Hematopoietic multipotent progenitor cell treated with erythropoietin and hydrocortisone succinate and interleukin-3 and kit ligand, for 8 days (in vitro differentiated cells): ENCODE measurements at regions not wholly inside any gene's neighbourhood (a gene's known extent, or its start where the extent isn't known, plus 50 kb on each side); places are given as distances from the start of the nearest gene placed in this dataset.

ENCODE experiments used
- DNase-seq: peaks from one replicate; pipeline ENCODE4 v3.0.0-alpha.2; 2015

DNA sequence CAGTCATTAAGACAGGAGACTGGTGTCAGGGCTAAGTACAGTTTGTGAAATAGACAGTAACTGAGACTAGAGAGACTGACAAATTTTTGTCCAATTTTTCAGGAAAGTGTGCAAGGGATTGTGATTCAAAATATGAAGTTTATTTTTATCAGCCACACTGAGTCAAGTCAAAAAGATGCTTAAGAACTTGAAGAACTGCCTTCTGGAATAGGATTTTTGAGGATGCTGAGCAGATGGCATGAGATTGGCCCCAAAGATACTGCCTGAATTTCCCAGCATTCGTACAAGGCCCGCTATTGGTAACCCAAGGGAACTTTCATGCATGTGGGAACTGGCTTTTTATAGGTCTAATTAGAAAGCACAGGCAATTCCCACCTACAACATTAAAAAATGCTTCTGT lies 610.0 kb downstream of the LMO4 start:
- DNase-seq, result no peak

- DNase-seq, result no peak
Observed at GRCh38 chr1:87939444-87939843, 610.8 kb downstream of the LMO4 start.

DNA sequence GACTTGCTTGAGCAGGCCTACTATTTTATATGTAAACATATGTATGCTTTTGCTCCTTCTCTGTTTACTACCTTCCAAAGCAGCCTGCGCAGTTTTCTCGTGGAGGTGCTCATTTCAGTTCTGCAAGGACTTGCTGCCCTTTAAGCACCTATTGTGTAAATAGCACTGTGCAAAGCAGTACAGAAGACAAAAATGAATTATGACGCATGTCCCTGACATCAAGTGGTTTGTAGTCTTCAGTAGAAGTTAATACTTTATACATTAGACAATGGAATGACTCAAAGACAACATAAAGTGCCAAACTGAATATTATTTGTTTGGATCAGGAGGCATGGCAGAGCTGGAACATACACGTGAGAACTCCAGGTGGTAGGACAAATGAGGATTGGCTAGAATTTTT lies 611.7 kb downstream of the LMO4 start:
- DNase-seq, result no peak

DNA sequence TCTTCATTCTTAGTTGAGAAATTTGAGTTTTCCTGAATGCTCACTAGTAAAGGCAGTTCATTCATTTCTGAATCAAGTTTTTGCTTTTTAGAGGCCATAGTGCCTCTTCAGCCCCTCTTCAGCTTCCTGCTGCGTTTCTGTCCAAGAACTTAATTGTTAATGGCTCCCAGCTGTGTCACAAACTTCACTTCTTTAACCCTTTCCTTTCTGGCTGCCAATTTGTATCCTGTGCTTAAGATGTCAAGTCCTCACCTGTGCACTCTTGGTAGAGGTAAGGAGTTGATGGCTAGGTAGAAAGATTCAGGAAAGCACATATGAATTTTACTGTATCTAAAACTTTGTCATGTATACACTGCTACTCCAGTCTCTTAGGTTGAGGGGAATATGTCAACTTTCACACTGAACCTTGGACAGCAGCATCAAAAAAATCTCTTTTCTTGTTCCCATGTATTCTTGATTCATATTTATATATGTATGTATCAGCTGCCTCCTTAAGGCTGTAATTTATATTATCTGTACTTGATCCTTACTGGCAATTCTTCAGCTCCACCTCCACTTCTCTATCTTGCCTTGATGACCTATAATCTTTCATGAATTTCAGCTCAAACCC lies 612.8 kb downstream of the LMO4 start:
- DNase-seq, result no peak

DNA sequence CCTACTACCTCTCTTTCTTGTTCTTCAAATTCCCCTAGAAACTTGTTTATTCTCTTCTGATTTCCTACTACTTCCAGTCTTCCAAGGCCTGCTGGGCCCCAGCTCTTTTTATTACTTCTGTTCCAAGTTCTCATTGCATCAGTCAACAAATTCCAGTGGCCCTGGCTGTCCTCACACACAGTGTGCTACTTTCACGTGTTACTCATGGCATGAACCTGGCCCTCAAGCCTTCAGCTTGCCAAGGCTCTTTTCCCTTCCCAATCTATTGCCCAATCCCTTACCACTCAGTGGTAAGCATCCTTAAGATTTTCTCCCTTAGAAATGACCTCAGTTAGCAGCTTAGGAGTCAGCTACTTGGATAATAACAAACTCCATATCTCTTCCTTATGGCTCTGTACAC lies 613.5 kb downstream of the LMO4 start:
- no peak for DNase-seq

DNA sequence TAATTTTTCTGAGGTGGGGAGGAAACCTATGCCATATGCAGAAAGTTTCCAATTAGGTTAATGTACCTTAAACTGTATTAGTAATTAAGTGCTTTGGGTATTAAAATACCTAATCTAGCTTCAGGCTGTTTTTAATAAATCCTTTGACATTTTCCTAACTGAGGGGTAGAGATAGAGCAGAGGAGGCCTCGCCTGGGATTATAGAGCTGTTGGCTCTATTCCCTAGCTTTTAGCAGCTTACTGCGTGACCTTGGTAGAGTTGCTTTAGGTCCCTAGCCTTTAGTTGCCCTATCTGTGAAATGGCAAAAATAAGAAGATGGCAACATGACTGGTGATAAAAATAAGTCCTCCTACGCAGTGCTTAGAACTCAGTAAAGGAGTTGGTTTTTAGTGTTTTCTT lies 621.0 kb downstream of the LMO4 start:
- no peak for DNase-seq

DNA sequence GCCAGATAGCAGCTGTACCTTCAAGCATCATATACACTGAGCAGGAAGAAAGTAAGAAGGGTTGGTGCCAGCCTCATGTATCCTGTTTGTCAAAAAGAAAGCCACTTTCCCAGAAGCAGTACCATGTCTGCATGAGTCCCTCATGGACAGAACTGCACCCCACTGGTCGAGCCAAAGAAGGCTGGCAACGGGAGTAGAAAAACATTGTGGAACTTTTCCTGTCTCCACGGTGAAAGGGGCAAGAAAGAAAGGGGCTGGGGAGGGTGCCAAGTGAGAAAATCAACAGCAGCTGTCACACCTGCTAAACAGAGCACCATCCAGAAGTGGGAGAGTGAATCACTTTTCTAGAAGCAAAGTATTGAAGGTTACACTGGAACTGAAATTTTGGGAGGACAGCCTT lies 621.7 kb downstream of the LMO4 start:
- no peak for DNase-seq

DNA sequence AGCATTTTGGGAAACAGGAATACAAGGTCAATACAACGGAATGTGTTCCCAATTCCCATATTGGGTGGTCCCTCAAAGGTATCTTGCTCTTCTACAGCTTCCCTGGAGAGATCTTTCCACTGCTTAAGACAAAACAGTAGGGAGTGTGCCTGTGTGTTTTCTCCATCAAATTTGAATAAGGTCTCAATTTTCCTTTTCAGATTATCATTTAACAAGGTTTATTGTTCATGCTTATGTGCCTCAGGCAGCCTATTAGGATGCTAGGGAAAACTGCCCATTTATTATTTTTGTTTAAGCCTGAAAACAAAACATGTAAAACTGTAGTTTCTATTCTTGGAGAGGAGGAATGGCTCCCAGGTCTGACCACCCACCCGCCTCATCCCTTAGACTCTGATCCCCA lies 622.7 kb downstream of the LMO4 start:
- DNase-seq, result no peak

GRCh38 chr1:87951852-87952251 lies 623.2 kb downstream of the LMO4 start:
- DNase-seq, result no peak

- no peak for DNase-seq
Observed at GRCh38 chr1:87953121-87953520, 624.4 kb downstream of the LMO4 start.

DNA sequence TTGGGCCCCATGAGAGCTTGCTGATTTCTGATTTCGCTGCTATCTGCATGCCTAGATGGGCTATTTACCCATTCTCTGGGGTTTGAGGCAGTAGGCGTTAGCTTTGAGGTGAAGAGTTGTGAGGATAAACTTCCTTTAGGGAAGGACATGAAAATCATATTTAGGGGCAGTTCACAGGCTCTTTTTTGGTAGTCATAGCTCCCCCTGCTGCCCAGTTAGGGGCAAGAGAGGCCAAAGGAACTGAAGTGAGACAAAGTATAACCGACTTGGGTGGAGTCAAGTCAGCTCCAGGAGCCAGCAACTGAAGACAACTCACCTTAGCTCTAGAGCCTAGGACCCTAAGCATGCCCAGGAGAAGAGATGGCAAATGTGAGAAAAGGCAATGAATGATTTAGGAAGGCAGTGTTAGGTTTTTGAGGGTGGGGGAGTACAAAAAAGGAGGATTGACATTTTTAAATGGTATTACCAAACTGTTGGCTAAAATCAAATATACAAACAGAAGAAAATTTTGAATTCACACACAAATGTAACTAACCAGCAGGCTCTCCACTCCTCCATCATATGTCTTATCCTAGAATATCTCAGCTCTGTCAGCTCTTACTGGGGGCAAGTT lies 625.2 kb downstream of the LMO4 start:
- peak; percentile 77 for DNase-seq

GRCh38 chr1:87955038-87955437 lies 626.4 kb downstream of the LMO4 start:
- DNase-seq, result no peak

GRCh38 chr1:87956072-87956471 lies 627.4 kb downstream of the LMO4 start:
- DNase-seq, result no peak

DNA sequence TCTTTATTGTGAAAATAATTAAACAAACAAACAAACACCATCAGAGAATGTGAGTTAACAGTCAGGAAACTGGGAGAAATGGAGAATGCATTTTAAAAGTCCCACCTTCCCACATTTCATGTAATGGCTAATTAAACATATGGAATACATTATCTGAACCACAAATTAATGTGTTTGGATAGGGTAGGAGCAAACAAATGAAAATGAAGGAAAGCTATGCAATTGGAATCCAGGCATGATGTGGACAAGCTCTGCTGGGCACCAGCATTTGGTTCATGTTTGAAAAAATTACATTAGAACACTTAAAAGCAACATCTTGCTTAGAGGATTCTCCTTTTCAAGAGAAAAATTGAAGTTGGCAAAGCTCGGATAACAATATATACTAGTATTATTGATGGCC lies 628.1 kb downstream of the LMO4 start:
- DNase-seq, result no peak

DNA sequence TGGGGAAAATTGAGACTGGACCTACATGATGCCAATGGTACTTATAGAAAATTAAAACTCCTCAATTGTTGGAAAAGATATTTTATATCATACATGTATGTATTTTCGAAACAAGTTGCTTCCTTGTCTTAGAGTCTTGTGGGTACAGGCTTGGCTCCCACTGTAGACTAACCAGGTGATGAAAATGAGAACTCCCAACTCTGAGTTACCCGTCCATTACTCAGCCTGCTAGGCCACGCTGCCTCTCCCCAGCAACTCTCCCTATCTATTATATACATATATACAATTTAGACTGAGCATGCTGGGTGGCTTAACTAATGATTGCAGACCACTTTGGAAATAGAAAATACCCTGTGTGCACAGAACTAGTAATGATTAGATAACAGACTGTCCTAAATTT lies 628.7 kb downstream of the LMO4 start:
- DNase-seq, result no peak

GRCh38 chr1:87958201-87958600 lies 629.5 kb downstream of the LMO4 start:
- no peak for DNase-seq

- DNase-seq, result no peak
Observed at GRCh38 chr1:87958716-87959115, 630.0 kb downstream of the LMO4 start.

- DNase-seq, result no peak
Observed at GRCh38 chr1:87959236-87959635, 630.6 kb downstream of the LMO4 start.

GRCh38 chr1:87961992-87962391 lies 633.3 kb downstream of the LMO4 start:
- DNase-seq, result no peak

GRCh38 chr1:87963556-87963955 lies 634.9 kb downstream of the LMO4 start:
- no peak for DNase-seq

- DNase-seq, result no peak
Observed at GRCh38 chr1:87965193-87965592, 636.5 kb downstream of the LMO4 start.

GRCh38 chr1:87968197-87968955 lies 639.7 kb downstream of the LMO4 start:
- DNase-seq, result no peak

DNA sequence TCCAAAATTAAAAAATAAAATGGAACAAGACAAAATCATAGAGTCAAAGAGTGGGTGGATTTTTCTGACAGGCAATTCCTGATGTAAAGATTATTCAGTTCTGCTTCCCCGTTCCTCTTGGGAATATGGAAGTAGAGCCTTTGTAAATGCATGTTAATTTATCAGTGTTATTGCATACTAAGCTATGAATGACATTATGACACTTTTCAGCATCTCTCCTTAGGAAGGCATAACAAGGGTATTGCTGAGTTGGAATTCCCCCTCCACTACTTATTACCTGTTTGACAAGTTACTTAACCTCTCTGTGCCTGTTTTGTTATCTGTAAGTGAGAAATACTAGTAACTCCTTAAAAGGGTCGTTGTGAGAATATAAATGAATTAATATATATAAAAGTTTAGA lies 640.4 kb downstream of the LMO4 start:
- DNase-seq, result no peak

- no peak for DNase-seq
Observed at GRCh38 chr1:87972811-87973210, 644.1 kb downstream of the LMO4 start.

GRCh38 chr1:87973896-87974295 lies 645.2 kb downstream of the LMO4 start:
- no peak for DNase-seq
